ENCODE measurements at regions not wholly inside any gene's neighbourhood (a gene's known extent, or its start where the extent isn't known, plus 50 kb on each side); places are given as distances from the start of the nearest gene placed in this dataset.

GRCh38 chr6:3631186-3631585, 120.3 kb downstream of the PXDC1 start:
- Mint-ChIP-seq H3K27me3 (ENCODE audit: insufficient read depth, low read depth, poor library complexity) (no peaks in the 10 kb centered on the region), H3K27ac (no peak overlapping the region), H3K4me3 (no peak overlapping the region), H3K36me3 (ENCODE audit: low read depth) (no peaks in the 10 kb centered on the region), H3K9me3 (no peaks in the 10 kb centered on the region), H3K4me1 (peaks cover 20% of the 10 kb centered on the region)
- no peaks in the 10 kb centered on the region for H4K20me1 ChIP-seq (replicated peaks; ENCODE audit: insufficient read depth)
- no peak overlapping the region for H3K27ac ChIP-seq (ENCODE audit: low read depth)
- ATAC-seq (no peak), DNase-seq (ENCODE audit: low spot score) (no peak)
- H3K9me2 ChIP-seq (ENCODE audit: insufficient read depth): no peaks in the 10 kb centered on the region
- H3K36me3 ChIP-seq (ENCODE audit: insufficient read depth): no peaks in the 10 kb centered on the region
- H3F3A ChIP-seq (replicated peaks; ENCODE audit: low read depth): no peaks in the 10 kb centered on the region
- no peaks in the 10 kb centered on the region for H3K79me2 ChIP-seq (replicated peaks; ENCODE audit: insufficient read depth)
- peaks cover 5% of the 10 kb centered on the region; the same call in 1 of the 2 replicates for H3K4me1 ChIP-seq (ENCODE audit: insufficient read depth)
- H3K27me3 ChIP-seq (ENCODE audit: insufficient read depth): no peaks in the 10 kb centered on the region
- no peak overlapping the region for H3K4me3 ChIP-seq
- H2AFZ ChIP-seq: 0 out of 2 replicates have a peak overlapping the region, but pooled peaks have one; percentile 18
- H3K4me2 ChIP-seq: no peak overlapping the region
- TF ChIP-seq STAT1 (IDR thresholded peaks at IDR 0.05; ENCODE audit: unreplicated experiment): no peak
- TF ChIP-seq CREB1 (CRISPR knock-in tag; IDR thresholded peaks at IDR 0.05; ENCODE audit: low read depth): no peak
- TF ChIP-seq ZNF331 (CRISPR knock-in tag; IDR thresholded peaks at IDR 0.05; ENCODE audit: low read depth): no peak
- TF ChIP-seq REST (IDR thresholded peaks at IDR 0.05; ENCODE audit: unreplicated experiment): no peak
- no peak for TF ChIP-seq JUNB (IDR thresholded peaks at IDR 0.05; ENCODE audit: unreplicated experiment)
- no peak for TF ChIP-seq ZNF462 (CRISPR knock-in tag; IDR thresholded peaks at IDR 0.05)
- no peak for TF ChIP-seq EZH2phosphoT487 (IDR thresholded peaks at IDR 0.05; ENCODE audit: unreplicated experiment)
- TF ChIP-seq EZH2 (IDR thresholded peaks at IDR 0.05; ENCODE audit: low read depth, unreplicated experiment): no peak
